ENCODE measurements at regions not wholly inside any gene's neighbourhood (a gene's known extent, or its start where the extent isn't known, plus 50 kb on each side); places are given as distances from the start of the nearest gene placed in this dataset.
"Not testable (repeated sequence)": the region's sequence is repeated elsewhere in the genome, so short reads cannot be mapped to it uniquely, and the experiment has no call there.

DNA sequence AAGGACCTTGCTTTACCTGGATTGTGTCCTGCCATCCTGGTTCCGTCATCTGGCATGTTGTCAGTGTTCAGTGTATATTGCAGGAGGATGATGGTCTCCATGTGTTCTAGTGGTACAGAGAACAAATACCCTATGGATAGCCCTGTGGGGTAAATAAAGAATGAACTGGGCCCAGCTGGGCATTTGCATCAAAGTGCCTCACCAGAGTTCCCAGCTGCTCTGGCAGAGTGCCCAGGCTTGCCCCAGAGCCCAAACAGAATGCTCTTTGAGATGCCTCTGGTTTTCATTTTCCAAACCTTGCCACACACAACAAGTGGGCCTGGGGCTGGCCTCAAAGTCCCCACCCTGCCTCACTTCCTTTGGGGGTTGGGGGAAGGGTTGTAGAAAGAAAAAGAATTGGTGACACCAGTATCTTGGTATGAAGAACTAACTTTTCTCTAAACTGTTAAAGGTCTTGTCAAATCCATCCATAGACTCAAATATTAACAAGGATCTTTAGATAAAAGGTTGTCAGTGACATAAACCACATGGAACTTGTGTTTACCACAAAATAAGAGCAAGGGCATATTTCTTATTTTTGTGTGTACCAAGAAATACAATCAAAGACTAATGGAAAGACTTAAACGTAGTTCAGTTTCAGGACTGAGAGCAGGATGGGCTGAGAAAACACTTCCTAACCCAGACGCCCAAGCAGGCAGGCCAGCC, 82.2 kb downstream of the LMO4 start:
- Histone ChIP-seq H3K4me3 (ENCODE audit: low read depth in 1 of 3, low read length in 3 of 3) (no peak overlapping the region), H3K4me1 (ENCODE audit: control insufficient read depth in 3 of 3, insufficient read depth in 2 of 3, low read depth in 1 of 3, low read length in 2 of 3) (no peaks in the 10 kb centered on the region), H3K27ac (ENCODE audit: low read depth in 1 of 3, low read length in 2 of 3) (no peak overlapping the region), H3K36me3 (ENCODE audit: control insufficient read depth in 3 of 3, insufficient read depth in 2 of 3, low read depth in 1 of 3, low read length in 3 of 3) (no peaks in the 10 kb centered on the region), H3K9me3 (ENCODE audit: control insufficient read depth in 2 of 2, insufficient read depth in 1 of 2, low read depth in 1 of 2, low read length in 1 of 2) (no peaks in the 10 kb centered on the region), H3K27me3 (ENCODE audit: control insufficient read depth in 3 of 3, insufficient read depth in 3 of 3, low read length in 3 of 3) (no peaks in the 10 kb centered on the region)
- 78 to 85% (median 79%) methylated on average over 3 of the region's 3 CpGs for WGBS, 3 donors
- no peak for FAIRE-seq
- DNase-seq = no peak

DNA sequence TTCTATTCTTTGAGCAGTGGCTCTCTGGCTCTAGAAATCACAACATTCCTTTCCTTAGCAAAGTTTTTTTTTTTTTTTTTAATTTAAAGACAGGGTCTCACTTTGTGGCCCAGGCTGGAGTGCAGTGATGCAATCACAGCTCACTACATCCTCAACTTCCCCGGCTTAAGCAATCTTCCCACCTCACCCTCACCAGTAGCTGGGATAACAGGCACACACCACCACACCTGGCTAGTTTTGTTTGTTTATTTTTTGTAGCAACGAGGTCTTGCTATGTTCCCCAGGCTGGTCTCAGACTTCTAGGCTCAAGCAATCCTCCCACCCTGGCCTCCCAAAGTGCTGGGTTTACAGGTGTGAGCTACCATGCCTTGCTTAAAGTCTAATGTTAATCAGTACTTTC, 85.2 kb downstream of the LMO4 start:
- H3K27ac ChIP-seq (ENCODE audit: low read depth in 1 of 3, low read length in 2 of 3); DNase-seq; H3K36me3 ChIP-seq (ENCODE audit: control insufficient read depth in 3 of 3, insufficient read depth in 2 of 3, low read depth in 1 of 3, low read length in 3 of 3); H3K27me3 ChIP-seq (ENCODE audit: control insufficient read depth in 3 of 3, insufficient read depth in 3 of 3, low read length in 3 of 3); FAIRE-seq; H3K4me1 ChIP-seq (ENCODE audit: control insufficient read depth in 3 of 3, insufficient read depth in 2 of 3, low read depth in 1 of 3, low read length in 2 of 3); H3K4me3 ChIP-seq (ENCODE audit: low read depth in 1 of 3, low read length in 3 of 3); H3K9me3 ChIP-seq (ENCODE audit: control insufficient read depth in 2 of 2, insufficient read depth in 1 of 2, low read depth in 1 of 2, low read length in 1 of 2): not testable (repeated sequence)
- 66 to 75% (median 67%) methylated on average over 2 of the region's 2 CpGs for WGBS, 3 donors

- Histone ChIP-seq H3K4me3 (ENCODE audit: low read depth in 1 of 3, low read length in 3 of 3) (no peak overlapping the region), H3K36me3 (ENCODE audit: control insufficient read depth in 3 of 3, insufficient read depth in 2 of 3, low read depth in 1 of 3, low read length in 3 of 3) (no peaks in the 10 kb centered on the region), H3K9me3 (ENCODE audit: control insufficient read depth in 2 of 2, insufficient read depth in 1 of 2, low read depth in 1 of 2, low read length in 1 of 2) (peaks cover 0 to 9% of the 10 kb centered on the region in 2 donors), H3K27ac (ENCODE audit: low read depth in 1 of 3, low read length in 2 of 3) (no peak overlapping the region), H3K27me3 (ENCODE audit: control insufficient read depth in 3 of 3, insufficient read depth in 3 of 3, low read length in 3 of 3) (no peaks in the 10 kb centered on the region), H3K4me1 (ENCODE audit: control insufficient read depth in 3 of 3, insufficient read depth in 2 of 3, low read depth in 1 of 3, low read length in 2 of 3) (no peaks in the 10 kb centered on the region)
- DNase-seq (no peak), FAIRE-seq (no peak)
- WGBS, 3 donors = 82 to 88% (median 86%) methylated on average over 3 of the region's 3 CpGs
Observed at GRCh38 chr1:87418048-87418447, 89.4 kb downstream of the LMO4 start.

- Histone ChIP-seq H3K9me3 (ENCODE audit: control insufficient read depth in 2 of 2, insufficient read depth in 1 of 2, low read depth in 1 of 2, low read length in 1 of 2) (peaks cover 0 to 9% of the 10 kb centered on the region in 2 donors), H3K27ac (ENCODE audit: low read depth in 1 of 3, low read length in 2 of 3) (no peak overlapping the region), H3K27me3 (ENCODE audit: control insufficient read depth in 3 of 3, insufficient read depth in 3 of 3, low read length in 3 of 3) (no peaks in the 10 kb centered on the region), H3K4me3 (ENCODE audit: low read depth in 1 of 3, low read length in 3 of 3) (no peak overlapping the region), H3K36me3 (ENCODE audit: control insufficient read depth in 3 of 3, insufficient read depth in 2 of 3, low read depth in 1 of 3, low read length in 3 of 3) (no peaks in the 10 kb centered on the region), H3K4me1 (ENCODE audit: control insufficient read depth in 3 of 3, insufficient read depth in 2 of 3, low read depth in 1 of 3, low read length in 2 of 3) (no peaks in the 10 kb centered on the region)
- FAIRE-seq (no peak), DNase-seq (no peak)
Observed at GRCh38 chr1:87421809-87422208, 93.1 kb downstream of the LMO4 start.

DNA sequence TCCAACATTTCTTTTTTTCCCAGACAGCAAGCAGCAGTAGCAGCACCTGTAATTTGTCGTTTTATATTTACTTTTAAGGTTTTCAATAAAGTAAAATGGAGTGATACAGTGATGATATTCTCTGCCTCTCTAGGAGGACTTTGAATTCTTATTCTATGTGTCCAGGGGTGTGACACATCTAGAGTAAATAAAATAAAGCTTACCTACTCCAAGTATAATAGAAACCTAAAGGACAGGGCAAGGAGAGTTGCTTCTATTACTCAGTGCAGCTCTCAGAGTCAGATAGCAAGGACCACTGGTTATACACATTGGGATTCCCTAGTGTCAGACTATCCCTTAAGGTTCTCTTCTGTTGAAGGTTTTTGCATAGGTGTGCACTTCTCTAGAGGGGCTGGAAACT, 95.9 kb downstream of the LMO4 start:
- no peak overlapping the region for H3K27ac ChIP-seq (ENCODE audit: low read depth in 1 of 3, low read length in 2 of 3)

DNA sequence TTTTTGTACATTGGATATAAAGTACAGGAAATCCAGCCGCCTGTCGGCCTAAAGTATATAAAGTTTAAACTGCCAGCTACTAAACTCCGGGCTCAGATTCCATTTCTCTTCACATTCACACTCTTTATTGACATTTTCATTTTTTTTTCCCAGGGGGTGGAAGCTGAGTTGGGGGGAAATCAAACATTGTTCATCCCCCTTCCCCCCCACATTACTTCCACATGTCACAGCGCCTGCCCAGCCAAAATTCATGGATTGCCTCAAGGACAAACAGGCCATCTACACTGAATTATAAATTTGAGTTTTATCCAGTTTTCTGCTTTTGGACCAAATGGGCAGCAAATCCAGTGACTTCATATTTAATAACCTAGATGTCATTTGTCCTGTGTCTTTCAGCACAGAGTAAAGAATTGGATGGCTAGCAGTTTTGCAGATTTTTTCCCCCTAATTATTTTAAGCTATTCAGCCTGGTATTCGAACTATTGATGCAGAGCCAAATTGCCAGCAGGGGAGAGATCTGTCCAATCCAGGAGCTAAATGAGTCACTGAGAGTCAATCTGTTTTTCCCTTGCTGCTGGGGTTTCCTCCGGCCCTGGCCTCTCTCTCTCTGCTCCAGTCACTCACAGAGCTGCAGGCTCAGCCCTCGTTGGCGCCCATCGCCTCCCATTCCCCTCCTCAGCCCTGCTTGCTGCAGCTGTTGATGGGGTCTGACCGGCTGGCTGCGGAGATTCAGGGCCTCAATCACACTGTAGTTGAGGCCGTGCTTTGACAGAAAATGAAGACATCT, 98.0 kb downstream of the LMO4 start:
- no peaks in the 10 kb centered on the region for H3K27me3 ChIP-seq (ENCODE audit: control insufficient read depth in 3 of 3, insufficient read depth in 3 of 3, low read length in 3 of 3)
- H3K4me1 ChIP-seq (ENCODE audit: control insufficient read depth in 3 of 3, insufficient read depth in 2 of 3, low read depth in 1 of 3, low read length in 2 of 3) = no peaks in the 10 kb centered on the region
- DNase-seq (no peak), FAIRE-seq (no peak)
- H3K27ac ChIP-seq (ENCODE audit: low read depth in 1 of 3, low read length in 2 of 3) = no peak overlapping the region
- H3K9me3 ChIP-seq (ENCODE audit: control insufficient read depth in 2 of 2, insufficient read depth in 1 of 2, low read depth in 1 of 2, low read length in 1 of 2) = peaks cover 0 to 6% of the 10 kb centered on the region in 2 donors
- no peak overlapping the region for H3K4me3 ChIP-seq (ENCODE audit: low read depth in 1 of 3, low read length in 3 of 3)
- H3K36me3 ChIP-seq (ENCODE audit: control insufficient read depth in 3 of 3, insufficient read depth in 2 of 3, low read depth in 1 of 3, low read length in 3 of 3) = no peaks in the 10 kb centered on the region
- WGBS, 3 donors = 75 to 93% (median 93%) methylated on average over 12 of the region's 12 CpGs

More for the DNA sequence above, 95.9 kb downstream of the LMO4 start:
- FAIRE-seq (no peak), DNase-seq (peak; percentile 9 to 57)
- no peak overlapping the region for H3K4me3 ChIP-seq (ENCODE audit: low read depth in 1 of 3, low read length in 3 of 3)
- H3K27me3 ChIP-seq (ENCODE audit: control insufficient read depth in 3 of 3, insufficient read depth in 3 of 3, low read length in 3 of 3) = no peaks in the 10 kb centered on the region
- no peaks in the 10 kb centered on the region for H3K36me3 ChIP-seq (ENCODE audit: control insufficient read depth in 3 of 3, insufficient read depth in 2 of 3, low read depth in 1 of 3, low read length in 3 of 3)
- 20 to 69% (median 35%) methylated on average over 1 of the region's 1 CpG for WGBS, 3 donors
- no peaks in the 10 kb centered on the region for H3K4me1 ChIP-seq (ENCODE audit: control insufficient read depth in 3 of 3, insufficient read depth in 2 of 3, low read depth in 1 of 3, low read length in 2 of 3)
- H3K9me3 ChIP-seq (ENCODE audit: control insufficient read depth in 2 of 2, insufficient read depth in 1 of 2, low read depth in 1 of 2, low read length in 1 of 2) = peaks cover 0 to 6% of the 10 kb centered on the region in 2 donors

GRCh38 chr1:87428367-87428766, 99.7 kb downstream of the LMO4 start:
- no peaks in the 10 kb centered on the region for H3K36me3 ChIP-seq (ENCODE audit: control insufficient read depth in 3 of 3, insufficient read depth in 2 of 3, low read depth in 1 of 3, low read length in 3 of 3)
- H3K9me3 ChIP-seq (ENCODE audit: control insufficient read depth in 2 of 2, insufficient read depth in 1 of 2, low read depth in 1 of 2, low read length in 1 of 2) = no peaks in the 10 kb centered on the region
- no peak overlapping the region for H3K27ac ChIP-seq (ENCODE audit: low read depth in 1 of 3, low read length in 2 of 3)
- H3K4me3 ChIP-seq (ENCODE audit: low read depth in 1 of 3, low read length in 3 of 3) = no peak overlapping the region
- H3K4me1 ChIP-seq (ENCODE audit: control insufficient read depth in 3 of 3, insufficient read depth in 2 of 3, low read depth in 1 of 3, low read length in 2 of 3) = no peaks in the 10 kb centered on the region
- 83 to 95% (median 84%) methylated on average over 3 of the region's 3 CpGs for WGBS, 3 donors
- H3K27me3 ChIP-seq (ENCODE audit: control insufficient read depth in 3 of 3, insufficient read depth in 3 of 3, low read length in 3 of 3) = no peaks in the 10 kb centered on the region
- peak; percentile 15 for FAIRE-seq
- no peak for DNase-seq

DNA sequence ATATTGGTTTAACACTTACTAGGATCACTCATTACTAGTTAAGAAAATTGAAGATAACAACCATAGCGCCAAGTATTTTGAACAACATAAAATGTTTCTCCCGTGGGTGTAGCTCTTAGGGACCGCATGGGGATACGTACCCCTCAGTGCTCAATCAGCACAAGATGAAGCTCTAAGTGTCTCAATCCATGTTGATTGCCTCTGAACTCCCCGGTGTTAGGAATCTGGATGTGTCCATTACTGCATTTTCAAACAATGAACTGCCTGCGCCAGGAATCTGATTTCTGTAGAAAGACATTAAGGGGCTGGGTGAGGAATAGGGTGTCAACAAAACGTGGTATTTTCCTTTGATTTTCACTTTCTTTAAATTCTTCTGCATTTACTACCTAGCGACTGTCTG, 100.2 kb downstream of the LMO4 start:
- H3K9me3 ChIP-seq (ENCODE audit: control insufficient read depth in 2 of 2, insufficient read depth in 1 of 2, low read depth in 1 of 2, low read length in 1 of 2) = no peaks in the 10 kb centered on the region
- FAIRE-seq (no peak), DNase-seq (no peak)
- H3K4me1 ChIP-seq (ENCODE audit: control insufficient read depth in 3 of 3, insufficient read depth in 2 of 3, low read depth in 1 of 3, low read length in 2 of 3) = no peaks in the 10 kb centered on the region
- no peak overlapping the region for H3K27ac ChIP-seq (ENCODE audit: low read depth in 1 of 3, low read length in 2 of 3)
- H3K4me3 ChIP-seq (ENCODE audit: low read depth in 1 of 3, low read length in 3 of 3) = no peak overlapping the region
- no peaks in the 10 kb centered on the region for H3K27me3 ChIP-seq (ENCODE audit: control insufficient read depth in 3 of 3, insufficient read depth in 3 of 3, low read length in 3 of 3)
- H3K36me3 ChIP-seq (ENCODE audit: control insufficient read depth in 3 of 3, insufficient read depth in 2 of 3, low read depth in 1 of 3, low read length in 3 of 3) = no peaks in the 10 kb centered on the region
- 82 to 87% (median 85%) methylated on average over 8 of the region's 8 CpGs for WGBS, 3 donors

Data from small intestine (tissue), 7 donors.